GM12878 (cell line): ENCODE measurements at regions not wholly inside any gene's neighbourhood (a gene's known extent, or its start where the extent isn't known, plus 50 kb on each side); places are given as distances from the start of the nearest gene placed in this dataset.
A peak's percentile ranks its signal among the peaks of the same experiment; 100 is the strongest.

Experiments used
- ATAC-seq: fragments of 200-7000 bp; cut with Tn5 transposase; 3 replicates; pipeline ENCODE4 v1.9.1; 2020; ENCODE audit warnings: mild to moderate bottlenecking, moderate library complexity
- BruUV-seq: library from RNA; stranded (reverse); fragments of 400-500 nt; replicated peaks from 2 replicates; lab custom pipeline; 2021; lab: Mats Ljungman, UMichigan
- CTCF ChIA-PET: fragments of 300-600 bp; sonication (Branson Sonifier 250); formaldehyde crosslinking; extraction: SDS; loops from one replicate; lab custom pipeline; 2021; ENCODE audit warnings: inconsistent platforms; lab: Yijun Ruan, JAX
- POLR2A ChIA-PET: fragments of 350-600 bp; formaldehyde crosslinking; extraction: SDS; loops from one replicate; lab custom pipeline; 2021; ENCODE audit warnings: inconsistent platforms; lab: Charles Lee
- RAD21 ChIA-PET: fragments of 300-600 bp; sonication (Branson Sonifier 250); formaldehyde crosslinking; loops from one replicate; lab custom pipeline; 2023; ENCODE audit warnings: antibody characterized with exemption; ENCODE audit not compliant: unreplicated experiment; lab: Charles Lee
- SMC1A ChIA-PET: fragments of 300-600 bp; sonication (Branson Sonifier 250); formaldehyde crosslinking; loops from one replicate; lab custom pipeline; 2023; ENCODE audit not compliant: unreplicated experiment, uncharacterized antibody; lab: Charles Lee
- DNase-seq: peaks from one replicate; pipeline ENCODE4 v3.0.0-alpha.2; 2011; ENCODE audit warnings: low read depth, low spot score
- FAIRE-seq: peaks from 3 replicates; lab custom pipeline; 2011; peaks lifted over from hg19 to GRCh38; lab: Jason Lieb, UNC
- H2AFZ ChIP-seq: 2 replicates; pipeline ENCODE4 v1.6.0; 2011; ENCODE audit warnings: low read depth, low read length, control low read depth; ENCODE audit not compliant: control insufficient read depth
- H3K27ac ChIP-seq: 2 replicates; pipeline ENCODE4 v1.5.1; 2011; ENCODE audit warnings: control low read depth; ENCODE audit not compliant: control insufficient read depth, insufficient read depth
- H3K27me3 ChIP-seq, 2 experiments: replicated peaks in 1 of 2; 2 replicates each; pipeline versions ENCODE4 v1.6.0 to v1.6.1; 2011; ENCODE audit warnings: low read length in 1 of 2; ENCODE audit not compliant: control insufficient read depth in 2 of 2, insufficient read depth in 2 of 2
- H3K36me3 ChIP-seq, 2 experiments: 2 replicates each; pipeline ENCODE4 v1.5.1; 2011; ENCODE audit warnings: low read length in 1 of 2; ENCODE audit not compliant: control insufficient read depth in 2 of 2, insufficient read depth in 2 of 2
- H3K4me1 ChIP-seq: 2 replicates; pipeline ENCODE4 v1.6.1; 2011; ENCODE audit warnings: mild to moderate bottlenecking, low read length, moderate library complexity, mixed read lengths; ENCODE audit not compliant: control insufficient read depth, insufficient read depth
- H3K4me2 ChIP-seq: 2 replicates; pipeline ENCODE4 v1.6.0; 2011; ENCODE audit warnings: control low read depth; ENCODE audit not compliant: control insufficient read depth, insufficient read depth
- H3K4me3 ChIP-seq: fragments of 200-600 bp; sonication (generic); 2 replicates; pipeline ENCODE4 v1.5.1; 2016
- H3K79me2 ChIP-seq: 2 replicates; pipeline ENCODE4 v1.6.0; 2011; ENCODE audit warnings: low read length; ENCODE audit not compliant: control insufficient read depth, insufficient read depth
- H3K9ac ChIP-seq: 2 replicates; pipeline ENCODE4 v1.8.0; 2011; ENCODE audit warnings: low read length, control low read depth, mixed read lengths; ENCODE audit not compliant: control insufficient read depth, insufficient read depth
- H3K9me3 ChIP-seq: replicated peaks from 3 replicates; pipeline ENCODE4 v1.5.1; 2011; ENCODE audit warnings: mild to moderate bottlenecking, low read length; ENCODE audit not compliant: control insufficient read depth, insufficient read depth
- H4K20me1 ChIP-seq: 2 replicates; pipeline ENCODE4 v1.6.0; 2011; ENCODE audit not compliant: control insufficient read depth, insufficient read depth
- BHLHE40 ChIP-seq, 2 experiments: fragments of 450-650 bp in 1 of 2; IDR thresholded peaks; 2 replicates each; pipeline ENCODE4 v1.6.1; 2011 to 2017; ENCODE audit warnings: low read depth in 2 of 2, borderline replicate concordance in 1 of 2, improper control_type of control experiment in 1 of 2, low read length in 1 of 2, mild to moderate bottlenecking in 1 of 2
- CBFB ChIP-seq: IDR thresholded peaks from 2 replicates; pipeline ENCODE4 v1.6.1; 2016; ENCODE audit warnings: antibody characterized with exemption, low read depth
- FOXM1 ChIP-seq: IDR thresholded peaks from 2 replicates; pipeline ENCODE4 v1.6.1; 2012; ENCODE audit warnings: low read depth, mild to moderate bottlenecking, inconsistent platforms, low read length, moderate library complexity
- HCFC1 ChIP-seq: fragments of 150-350 bp; IDR thresholded peaks from 2 replicates; pipeline ENCODE4 v1.6.1; 2014; ENCODE audit warnings: low read length
- MYB ChIP-seq: fragments of 150-350 bp; IDR thresholded peaks from 2 replicates; pipeline ENCODE4 v1.6.1; 2014; ENCODE audit warnings: mild to moderate bottlenecking, low read depth, low read length, borderline replicate concordance
- NFYB ChIP-seq: IDR thresholded peaks from 2 replicates; pipeline ENCODE4 v1.6.1; 2011; ENCODE audit warnings: low read depth, mild to moderate bottlenecking, low read length, improper control_type of control experiment, moderate library complexity; ENCODE audit not compliant: insufficient read depth
- PML ChIP-seq: IDR thresholded peaks from 2 replicates; pipeline ENCODE4 v1.6.1; 2012; ENCODE audit warnings: low read length, inconsistent platforms
- RFX5 ChIP-seq: IDR thresholded peaks from 2 replicates; pipeline ENCODE4 v1.6.1; 2011; ENCODE audit warnings: low read depth, low read length, improper control_type of control experiment
- RUNX3 ChIP-seq: IDR thresholded peaks from 2 replicates; pipeline ENCODE4 v1.6.1; 2012; ENCODE audit warnings: low read length, inconsistent platforms
- SREBF2 ChIP-seq: IDR thresholded peaks from 2 replicates; pipeline ENCODE4 v1.6.1; 2012; ENCODE audit warnings: mild to moderate bottlenecking, low read length
- ZBED1 ChIP-seq: IDR thresholded peaks from 2 replicates; pipeline ENCODE4 v1.6.1; 2016; ENCODE audit warnings: borderline replicate concordance
- ZNF24 ChIP-seq: fragments of 450-650 bp; IDR thresholded peaks from 2 replicates; pipeline ENCODE4 v1.6.1; 2017; ENCODE audit warnings: antibody characterized with exemption, mild to moderate bottlenecking
- WGBS: methylation state at CpG from one replicate; pipeline ENCODE4 v1.1.6; 2016; ENCODE audit warnings: low lambda C conversion rate; ENCODE audit not compliant: insufficient replicate concordance, insufficient coverage; ENCODE audit errors: missing lambda C conversion rate; 5-methylcytosine and 5-hydroxymethylcytosine counted together
- in situ Hi-C: fragments of 300-500 bp; cut with MboI; formaldehyde crosslinking; loops from 9 replicates; pipeline ENCODE4 v1.14.3; 2018; ENCODE audit warnings: mixed read lengths
- intact Hi-C: fragments of 100-400 bp; cut with micrococcal nuclease; formaldehyde crosslinking; loops from one replicate; pipeline ENCODE4 v1.14.2; 2022; ENCODE audit not compliant: unreplicated experiment
- TF ChIP-seq, protein P1 (sequence below): fragments of 450-650 bp; IDR thresholded peaks from 2 replicates; pipeline ENCODE4 v1.6.1; 2016; ENCODE audit warnings: mild to moderate bottlenecking
- TF ChIP-seq, protein P2 (sequence below): fragments of 450-650 bp; IDR thresholded peaks from 2 replicates; pipeline ENCODE4 v1.6.1; 2014; ENCODE audit warnings: mild to moderate bottlenecking
- TF ChIP-seq, protein P3 (sequence below), 3 experiments: IDR thresholded peaks in 2 of 3; conservative IDR thresholded peaks in 1 of 3; 2 replicates each; pipeline ENCODE4 v1.5.1; 2011; ENCODE audit warnings: low read depth in 3 of 3, low read length in 3 of 3, mild to moderate bottlenecking in 3 of 3, control low read depth in 2 of 3, moderate library complexity in 2 of 3, inconsistent platforms in 1 of 3, mixed read lengths in 1 of 3; ENCODE audit not compliant: control insufficient read depth in 2 of 3, insufficient read depth in 1 of 3; ENCODE audit errors: extremely low read depth in 1 of 3
- TF ChIP-seq, protein P4 (sequence below): fragments of 450-650 bp; IDR thresholded peaks from 2 replicates; pipeline ENCODE4 v1.6.1; 2016; ENCODE audit warnings: mild to moderate bottlenecking, moderate library complexity, borderline replicate concordance

DNA sequence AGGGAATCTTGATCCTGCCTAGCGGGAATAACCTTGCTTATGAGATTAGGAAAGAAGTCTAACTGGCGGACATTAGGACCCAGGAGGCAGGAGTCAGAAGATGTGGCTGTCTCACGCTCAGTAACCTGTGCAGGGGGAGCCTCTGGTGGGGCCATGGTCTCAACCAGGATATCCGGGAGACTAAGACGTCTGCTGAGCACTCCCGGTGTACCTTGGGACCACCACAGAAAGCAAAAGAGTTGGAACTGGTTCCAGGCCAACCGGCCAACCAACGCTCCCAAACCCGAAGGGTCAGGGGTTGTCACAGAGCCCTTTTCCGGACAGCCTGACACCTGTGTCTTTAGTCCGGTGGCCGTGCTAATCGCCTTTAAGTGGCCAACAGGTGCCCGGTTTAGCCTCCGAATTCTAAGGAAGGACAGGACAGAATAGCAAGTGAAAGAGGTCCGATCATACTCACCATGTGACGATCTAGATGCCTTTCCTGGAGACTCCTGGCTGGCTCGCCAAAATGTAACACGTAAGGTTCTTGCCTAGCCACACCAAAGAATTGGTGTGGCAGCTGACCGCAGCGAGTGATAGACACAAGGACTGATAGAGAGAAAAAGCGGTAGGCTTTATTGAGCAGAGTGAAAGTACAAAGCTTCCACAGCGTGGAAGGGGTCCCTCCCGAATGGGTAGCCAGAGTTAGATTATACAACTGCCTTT is 103.9 kb upstream of the DIAPH3 start:
- peak overlapping the region; percentile 35; the same call in 1 of the 2 replicates for H3K9ac ChIP-seq
- ChIA-PET CTCF (no interaction called here), RAD21 (no interaction called here)
- TF ChIP-seq RUNX3 (peak; percentile 14; the same call in 1 of the 2 replicates), NFYB (no peak), MYB (no peak), BHLHE40 (IDR thresholded peaks at IDR 0.05; ENCODE audit: borderline replicate concordance in 1 of 2, low read depth in 2 of 2, low read length in 1 of 2) (peak in 1 of 2 experiments; percentile 38; a peak in 1 of 4 replicates), CBFB (no peak), PML (no peak), SREBF2 (no peak), RFX5 (peak; percentile 66; the same call in 1 of the 2 replicates), FOXM1 (no peak), ZBED1 (no peak), ZNF24 (no peak), HCFC1 (no peak)
- TF ChIP-seq, protein P1, sequence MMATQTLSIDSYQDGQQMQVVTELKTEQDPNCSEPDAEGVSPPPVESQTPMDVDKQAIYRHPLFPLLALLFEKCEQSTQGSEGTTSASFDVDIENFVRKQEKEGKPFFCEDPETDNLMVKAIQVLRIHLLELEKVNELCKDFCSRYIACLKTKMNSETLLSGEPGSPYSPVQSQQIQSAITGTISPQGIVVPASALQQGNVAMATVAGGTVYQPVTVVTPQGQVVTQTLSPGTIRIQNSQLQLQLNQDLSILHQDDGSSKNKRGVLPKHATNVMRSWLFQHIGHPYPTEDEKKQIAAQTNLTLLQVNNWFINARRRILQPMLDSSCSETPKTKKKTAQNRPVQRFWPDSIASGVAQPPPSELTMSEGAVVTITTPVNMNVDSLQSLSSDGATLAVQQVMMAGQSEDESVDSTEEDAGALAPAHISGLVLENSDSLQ: peak; percentile 26; the same call in 1 of the 2 replicates
- TF ChIP-seq, protein P2, sequence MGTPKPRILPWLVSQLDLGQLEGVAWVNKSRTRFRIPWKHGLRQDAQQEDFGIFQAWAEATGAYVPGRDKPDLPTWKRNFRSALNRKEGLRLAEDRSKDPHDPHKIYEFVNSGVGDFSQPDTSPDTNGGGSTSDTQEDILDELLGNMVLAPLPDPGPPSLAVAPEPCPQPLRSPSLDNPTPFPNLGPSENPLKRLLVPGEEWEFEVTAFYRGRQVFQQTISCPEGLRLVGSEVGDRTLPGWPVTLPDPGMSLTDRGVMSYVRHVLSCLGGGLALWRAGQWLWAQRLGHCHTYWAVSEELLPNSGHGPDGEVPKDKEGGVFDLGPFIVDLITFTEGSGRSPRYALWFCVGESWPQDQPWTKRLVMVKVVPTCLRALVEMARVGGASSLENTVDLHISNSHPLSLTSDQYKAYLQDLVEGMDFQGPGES: no peak
- TF ChIP-seq, protein P3, sequence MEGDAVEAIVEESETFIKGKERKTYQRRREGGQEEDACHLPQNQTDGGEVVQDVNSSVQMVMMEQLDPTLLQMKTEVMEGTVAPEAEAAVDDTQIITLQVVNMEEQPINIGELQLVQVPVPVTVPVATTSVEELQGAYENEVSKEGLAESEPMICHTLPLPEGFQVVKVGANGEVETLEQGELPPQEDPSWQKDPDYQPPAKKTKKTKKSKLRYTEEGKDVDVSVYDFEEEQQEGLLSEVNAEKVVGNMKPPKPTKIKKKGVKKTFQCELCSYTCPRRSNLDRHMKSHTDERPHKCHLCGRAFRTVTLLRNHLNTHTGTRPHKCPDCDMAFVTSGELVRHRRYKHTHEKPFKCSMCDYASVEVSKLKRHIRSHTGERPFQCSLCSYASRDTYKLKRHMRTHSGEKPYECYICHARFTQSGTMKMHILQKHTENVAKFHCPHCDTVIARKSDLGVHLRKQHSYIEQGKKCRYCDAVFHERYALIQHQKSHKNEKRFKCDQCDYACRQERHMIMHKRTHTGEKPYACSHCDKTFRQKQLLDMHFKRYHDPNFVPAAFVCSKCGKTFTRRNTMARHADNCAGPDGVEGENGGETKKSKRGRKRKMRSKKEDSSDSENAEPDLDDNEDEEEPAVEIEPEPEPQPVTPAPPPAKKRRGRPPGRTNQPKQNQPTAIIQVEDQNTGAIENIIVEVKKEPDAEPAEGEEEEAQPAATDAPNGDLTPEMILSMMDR (IDR thresholded peaks at IDR 0.05 in 2 of 3, conservative IDR thresholded peaks at IDR 0.05 in 1 of 3; ENCODE audit: control insufficient read depth in 2 of 3, extremely low read depth in 1 of 3, insufficient read depth in 1 of 3, low read depth in 3 of 3, low read length in 3 of 3): no peak
- TF ChIP-seq, protein P4, sequence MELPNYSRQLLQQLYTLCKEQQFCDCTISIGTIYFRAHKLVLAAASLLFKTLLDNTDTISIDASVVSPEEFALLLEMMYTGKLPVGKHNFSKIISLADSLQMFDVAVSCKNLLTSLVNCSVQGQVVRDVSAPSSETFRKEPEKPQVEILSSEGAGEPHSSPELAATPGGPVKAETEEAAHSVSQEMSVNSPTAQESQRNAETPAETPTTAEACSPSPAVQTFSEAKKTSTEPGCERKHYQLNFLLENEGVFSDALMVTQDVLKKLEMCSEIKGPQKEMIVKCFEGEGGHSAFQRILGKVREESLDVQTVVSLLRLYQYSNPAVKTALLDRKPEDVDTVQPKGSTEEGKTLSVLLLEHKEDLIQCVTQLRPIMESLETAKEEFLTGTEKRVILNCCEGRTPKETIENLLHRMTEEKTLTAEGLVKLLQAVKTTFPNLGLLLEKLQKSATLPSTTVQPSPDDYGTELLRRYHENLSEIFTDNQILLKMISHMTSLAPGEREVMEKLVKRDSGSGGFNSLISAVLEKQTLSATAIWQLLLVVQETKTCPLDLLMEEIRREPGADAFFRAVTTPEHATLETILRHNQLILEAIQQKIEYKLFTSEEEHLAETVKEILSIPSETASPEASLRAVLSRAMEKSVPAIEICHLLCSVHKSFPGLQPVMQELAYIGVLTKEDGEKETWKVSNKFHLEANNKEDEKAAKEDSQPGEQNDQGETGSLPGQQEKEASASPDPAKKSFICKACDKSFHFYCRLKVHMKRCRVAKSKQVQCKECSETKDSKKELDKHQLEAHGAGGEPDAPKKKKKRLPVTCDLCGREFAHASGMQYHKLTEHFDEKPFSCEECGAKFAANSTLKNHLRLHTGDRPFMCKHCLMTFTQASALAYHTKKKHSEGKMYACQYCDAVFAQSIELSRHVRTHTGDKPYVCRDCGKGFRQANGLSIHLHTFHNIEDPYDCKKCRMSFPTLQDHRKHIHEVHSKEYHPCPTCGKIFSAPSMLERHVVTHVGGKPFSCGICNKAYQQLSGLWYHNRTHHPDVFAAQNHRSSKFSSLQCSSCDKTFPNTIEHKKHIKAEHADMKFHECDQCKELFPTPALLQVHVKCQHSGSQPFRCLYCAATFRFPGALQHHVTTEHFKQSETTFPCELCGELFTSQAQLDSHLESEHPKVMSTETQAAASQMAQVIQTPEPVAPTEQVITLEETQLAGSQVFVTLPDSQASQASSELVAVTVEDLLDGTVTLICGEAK: no peak

More for the DNA sequence above, 103.9 kb upstream of the DIAPH3 start:
- no peaks in the 10 kb centered on the region for H3K4me1 ChIP-seq
- DNase-seq (no peak), ATAC-seq (peak; percentile 94), FAIRE-seq (peak; percentile 23)
- in situ Hi-C loops (no loop called here), intact Hi-C loops (no loop called here)
- peak overlapping the region; percentile 63 for H3K4me3 ChIP-seq
- 35% methylated on average over 24 of the region's 24 CpGs for WGBS
- H3K79me2 ChIP-seq: no peaks in the 10 kb centered on the region
- peak overlapping the region; percentile 59 for H3K4me2 ChIP-seq
- peak overlapping the region; percentile 75 for H2AFZ ChIP-seq
- no peaks in the 10 kb centered on the region for H3K36me3 ChIP-seq
- TSS peak; percentile 92 for BruUV-seq
- ChIA-PET SMC1A (no interaction called here), POLR2A (no interaction called here)
- H3K9me3 ChIP-seq: no peaks in the 10 kb centered on the region
- no peaks in the 10 kb centered on the region for H3K27me3 ChIP-seq
- no peaks in the 10 kb centered on the region for H4K20me1 ChIP-seq
- H3K27ac ChIP-seq: no peak overlapping the region
